ENCODE measurements at regions not wholly inside any gene's neighbourhood (a gene's known extent, or its start where the extent isn't known, plus 50 kb on each side); places are given as distances from the start of the nearest gene placed in this dataset.
"Not testable (repeated sequence)": the region's sequence is repeated elsewhere in the genome, so short reads cannot be mapped to it uniquely, and the experiment has no call there.

- no peak for DNase-seq
Measured at GRCh38 chr4:141543176-141543575, 93.2 kb upstream of the IL15 start.

GRCh38 chr4:141543706-141544105 is 92.7 kb upstream of the IL15 start:
- no peak for DNase-seq

GRCh38 chr4:141548791-141549190 is 87.6 kb upstream of the IL15 start:
- DNase-seq = no peak

GRCh38 chr4:141560056-141560455 is 76.3 kb upstream of the IL15 start:
- DNase-seq = no peak

- DNase-seq = no peak
Measured at GRCh38 chr4:141562649-141563048, 73.7 kb upstream of the IL15 start.

- DNase-seq = no peak
Measured at GRCh38 chr4:141563723-141564122, 72.7 kb upstream of the IL15 start.

- not testable (repeated sequence) for DNase-seq
Measured at GRCh38 chr4:141564961-141565360, 71.4 kb upstream of the IL15 start.

- no peak for DNase-seq
Measured at GRCh38 chr4:141565379-141566089, 70.8 kb upstream of the IL15 start.

GRCh38 chr4:141567326-141567915 is 69.0 kb upstream of the IL15 start:
- no peak for DNase-seq

GRCh38 chr4:141569141-141569540 is 67.2 kb upstream of the IL15 start:
- DNase-seq = no peak

- DNase-seq = no peak
Measured at GRCh38 chr4:141570290-141570689, 66.1 kb upstream of the IL15 start.

GRCh38 chr4:141571362-141571761 is 65.0 kb upstream of the IL15 start:
- no peak for DNase-seq

- no peak for DNase-seq
Measured at GRCh38 chr4:141571793-141572192, 64.6 kb upstream of the IL15 start.

GRCh38 chr4:141573678-141574077 is 62.7 kb upstream of the IL15 start:
- DNase-seq = no peak

GRCh38 chr4:141575884-141576283 is 60.5 kb upstream of the IL15 start:
- DNase-seq = no peak

- DNase-seq = no peak
Measured at GRCh38 chr4:141576585-141577110, 59.7 kb upstream of the IL15 start.

GRCh38 chr4:141578451-141578850 is 57.9 kb upstream of the IL15 start:
- DNase-seq = no peak

GRCh38 chr4:141580523-141580922 is 55.9 kb upstream of the IL15 start:
- DNase-seq = no peak

All from effector CD4-positive, alpha-beta T cell (primary cell).